Endothelial cell of umbilical vein (primary cell): ENCODE measurements at regions not wholly inside any gene's neighbourhood (a gene's known extent, or its start where the extent isn't known, plus 50 kb on each side); places are given as distances from the start of the nearest gene placed in this dataset.

Source experiments
- BruUV-seq: library from RNA; stranded (reverse); fragments of 400-500 nt; replicated peaks from 2 replicates; lab custom pipeline; 2021; lab: Mats Ljungman, UMichigan
- CTCF ChIA-PET: fragments of 300-600, 350-600 bp; sonication (Branson Sonifier 250); formaldehyde crosslinking; loops from one replicate; lab custom pipeline; 2021; ENCODE audit warnings: antibody characterized with exemption, inconsistent platforms; lab: Charles Lee
- POLR2A ChIA-PET: fragments of 300-600, 350-600 bp; sonication (Branson Sonifier 250); formaldehyde crosslinking; loops from one replicate; lab custom pipeline; 2021; ENCODE audit warnings: antibody characterized with exemption, inconsistent platforms; lab: Charles Lee
- DNase-seq: peaks from one replicate; pipeline ENCODE4 v3.0.0-alpha.2; 2011; ENCODE audit warnings: low read depth, low spot score
- FAIRE-seq: peaks from 2 replicates; lab custom pipeline; 2011; peaks lifted over from hg19 to GRCh38; lab: Jason Lieb, UNC
- H2AFZ ChIP-seq: 2 replicates; pipeline ENCODE4 v1.6.0; 2012; ENCODE audit warnings: low read depth, low read length, control low read depth, inconsistent platforms
- H3K27ac ChIP-seq: 2 replicates; pipeline ENCODE4 v1.5.1; 2011; ENCODE audit warnings: low read depth, mild to moderate bottlenecking, control low read depth, low read length, moderate library complexity; ENCODE audit not compliant: insufficient read depth
- H3K27me3 ChIP-seq, 2 experiments: 2 replicates each; pipeline versions ENCODE4 v1.6.0 to v1.6.1; 2011; ENCODE audit warnings: low read length in 2 of 2, mixed read lengths in 1 of 2; ENCODE audit not compliant: control insufficient read depth in 2 of 2, insufficient read depth in 2 of 2
- H3K36me3 ChIP-seq, 2 experiments: 2 replicates in 1 of 2; 3 replicates in 1 of 2; pipeline ENCODE4 v1.5.1; 2011; ENCODE audit warnings: low read length in 2 of 2, mild to moderate bottlenecking in 1 of 2, moderate library complexity in 1 of 2; ENCODE audit not compliant: control insufficient read depth in 2 of 2, insufficient read depth in 2 of 2; ENCODE audit errors: extremely low read depth in 1 of 2
- H3K4me1 ChIP-seq: 3 replicates; pipeline ENCODE4 v1.5.1; 2011; ENCODE audit warnings: mild to moderate bottlenecking, low read length; ENCODE audit not compliant: control insufficient read depth, insufficient read depth; ENCODE audit errors: extremely low read depth
- H3K4me2 ChIP-seq: 2 replicates; pipeline ENCODE4 v1.6.1; 2011; ENCODE audit warnings: low read length, control low read depth, mixed read lengths; ENCODE audit not compliant: insufficient read depth
- H3K4me3 ChIP-seq, 3 experiments: fragments of 200-600 bp in 1 of 3; sonication (generic), shearing (Covaris generic) in 1 of 3; replicated peaks in 1 of 3; 2 replicates each; pipeline ENCODE4 v1.5.1; 2011 to 2016; ENCODE audit warnings: control low read depth in 3 of 3, low read length in 3 of 3, mild to moderate bottlenecking in 2 of 3, inconsistent platforms in 1 of 3, low read depth in 1 of 3, moderate library complexity in 1 of 3; ENCODE audit not compliant: insufficient read depth in 1 of 3
- H3K79me2 ChIP-seq: 2 replicates; pipeline ENCODE4 v1.6.0; 2012; ENCODE audit warnings: low read length, inconsistent platforms; ENCODE audit not compliant: control insufficient read depth, insufficient read depth
- H3K9ac ChIP-seq: replicated peaks from 2 replicates; pipeline ENCODE3; 2011; ENCODE audit warnings: low read length, control low read depth; ENCODE audit not compliant: insufficient read depth; ENCODE audit errors: extremely low read depth
- H3K9me1 ChIP-seq: replicated peaks from 3 replicates; pipeline ENCODE4 v1.6.0; 2011; ENCODE audit warnings: mild to moderate bottlenecking, low read length; ENCODE audit not compliant: control insufficient read depth, insufficient read depth; ENCODE audit errors: extremely low read depth
- H3K9me3 ChIP-seq: replicated peaks from 2 replicates; pipeline ENCODE4 v1.5.1; 2012; ENCODE audit warnings: low read length, inconsistent platforms; ENCODE audit not compliant: control insufficient read depth, insufficient read depth
- H4K20me1 ChIP-seq: replicated peaks from 2 replicates; pipeline ENCODE3; 2011; ENCODE audit warnings: mild to moderate bottlenecking, low read length; ENCODE audit not compliant: control insufficient read depth, insufficient read depth; ENCODE audit errors: extremely low read depth
- CTCF ChIP-seq, 2 donors: IDR thresholded peaks; 1 replicate in 1 of 2; 2 replicates in 1 of 2; pipeline ENCODE4 v1.5.1; 2011; ENCODE audit warnings: low read length in 2 of 2, mild to moderate bottlenecking in 2 of 2, moderate library complexity in 2 of 2, control low read depth in 1 of 2, inconsistent platforms in 1 of 2, low read depth in 1 of 2; ENCODE audit not compliant: insufficient read depth in 1 of 2; ENCODE audit errors: extremely low read depth in 1 of 2
- EZH2 ChIP-seq: IDR thresholded peaks from 2 replicates; pipeline ENCODE4 v1.6.1; 2012; ENCODE audit warnings: borderline replicate concordance, low read depth, mild to moderate bottlenecking, moderate library complexity, low read length, inconsistent platforms; ENCODE audit not compliant: severe bottlenecking
- FOS ChIP-seq: IDR thresholded peaks from 2 replicates; pipeline ENCODE4 v1.6.1; 2011; ENCODE audit warnings: mild to moderate bottlenecking, low read length, moderate library complexity, borderline replicate concordance; ENCODE audit not compliant: insufficient read depth
- GATA2 ChIP-seq: IDR thresholded peaks from 2 replicates; pipeline ENCODE4 v1.7.0; 2011; ENCODE audit warnings: low read depth, mild to moderate bottlenecking, moderate library complexity, mixed read lengths, low read length; ENCODE audit not compliant: insufficient read length, insufficient read depth
- JUN ChIP-seq: IDR thresholded peaks from 2 replicates; pipeline ENCODE4 v1.6.1; 2011; ENCODE audit warnings: borderline replicate concordance, low read depth; ENCODE audit not compliant: insufficient read length, insufficient read depth
- MYC ChIP-seq: IDR thresholded peaks from one replicate; pipeline ENCODE4 v1.6.1; 2011; ENCODE audit warnings: mild to moderate bottlenecking, low read depth, low read length
- POLR2A ChIP-seq: IDR thresholded peaks from 2 replicates; pipeline ENCODE4 v1.6.1; 2012; ENCODE audit warnings: low read depth, mild to moderate bottlenecking, control low read depth, low read length
- POLR2AphosphoS5 ChIP-seq: IDR thresholded peaks from 2 replicates; pipeline ENCODE4 v1.6.1; 2012; ENCODE audit warnings: low read depth, mild to moderate bottlenecking, control low read depth, low read length, moderate library complexity; ENCODE audit not compliant: insufficient read depth
- dilution Hi-C: fragments of 300-500 bp; cut with MboI; formaldehyde crosslinking; loops from one replicate; pipeline ENCODE4 v1.15.0; 2019; ENCODE audit warnings: low sequenced_read_pairs; ENCODE audit not compliant: extremely low pct_ligation_motif_present
- intact Hi-C: fragments of 100-400 bp; cut with micrococcal nuclease; formaldehyde crosslinking; loops from one replicate; pipeline ENCODE4 v1.10.0; 2022
- TF ChIP-seq, protein P1 (sequence below): IDR thresholded peaks from 2 replicates; pipeline ENCODE4 v1.6.1; 2011; ENCODE audit not compliant: insufficient read depth, insufficient read length

- Histone ChIP-seq H4K20me1 (no peaks in the 10 kb centered on the region), H3K4me1 (no peaks in the 10 kb centered on the region), H3K27me3 (no peaks in the 10 kb centered on the region), H3K9ac (no peak overlapping the region), H3K36me3 (no peaks in the 10 kb centered on the region), H3K27ac (no peak overlapping the region), H3K9me3 (no peaks in the 10 kb centered on the region), H3K79me2 (no peaks in the 10 kb centered on the region), H3K4me3 (no peak overlapping the region), H3K9me1 (no peaks in the 10 kb centered on the region), H3K4me2 (no peak overlapping the region), H2AFZ (no peak overlapping the region)
- FAIRE-seq = no peak
- TF ChIP-seq CTCF (IDR thresholded peaks at IDR 0.05; ENCODE audit: extremely low read depth in 1 of 2, insufficient read depth in 1 of 2, low read depth in 1 of 2, low read length in 2 of 2) = no peak
- no peak for TF ChIP-seq JUN
- TF ChIP-seq, protein P1, sequence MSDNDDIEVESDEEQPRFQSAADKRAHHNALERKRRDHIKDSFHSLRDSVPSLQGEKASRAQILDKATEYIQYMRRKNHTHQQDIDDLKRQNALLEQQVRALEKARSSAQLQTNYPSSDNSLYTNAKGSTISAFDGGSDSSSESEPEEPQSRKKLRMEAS = no peak
- no peak for TF ChIP-seq FOS
- TF ChIP-seq GATA2 = no peak
- TF ChIP-seq MYC = no peak
- TF ChIP-seq EZH2 = no peak
- no peak for TF ChIP-seq POLR2A
- TF ChIP-seq POLR2AphosphoS5 = no peak
- intact Hi-C loops = no loop called here
- dilution Hi-C loops = no loop called here
- DNase-seq = no peak
- POLR2A ChIA-PET = no interaction called here
- BruUV-seq = no TSS peak
- CTCF ChIA-PET = interaction anchor here (1.0 kb wide), 1 partner anchor 1607 kb away, joined by 3 read pairs; no protein-coding TSS in a partner anchor
Measured at GRCh38 chr19:32256341-32256975, 89.0 kb upstream of the ZNF507 start.
